Hematopoietic multipotent progenitor cell treated with erythropoietin and hydrocortisone succinate and interleukin-3 and kit ligand, for 8 days (in vitro differentiated cells): ENCODE measurements at regions not wholly inside any gene's neighbourhood (a gene's known extent, or its start where the extent isn't known, plus 50 kb on each side); places are given as distances from the start of the nearest gene placed in this dataset.

Experiments
- DNase-seq: peaks from one replicate; pipeline ENCODE4 v3.0.0-alpha.2; 2015

- DNase-seq: no peak
Measured at GRCh38 chr16:85188822-85189672, 76.8 kb upstream of the CIBAR2 start.

- DNase-seq: no peak
Measured at GRCh38 chr16:85190572-85190971, 78.3 kb upstream of the CIBAR2 start.

GRCh38 chr16:85191341-85191965 lies 79.2 kb upstream of the CIBAR2 start:
- DNase-seq: no peak

GRCh38 chr16:85192238-85193114 lies 80.2 kb upstream of the CIBAR2 start:
- DNase-seq: no peak

GRCh38 chr16:85193115-85193493 lies 80.8 kb upstream of the CIBAR2 start:
- DNase-seq: no peak

- no peak for DNase-seq
Measured at GRCh38 chr16:85193876-85194275, 81.6 kb upstream of the CIBAR2 start.

- no peak for DNase-seq
Measured at GRCh38 chr16:85194307-85195270, 82.3 kb upstream of the CIBAR2 start.

- no peak for DNase-seq
Measured at GRCh38 chr16:85195271-85195647, 83.0 kb upstream of the CIBAR2 start.

- DNase-seq: no peak
Measured at GRCh38 chr16:85195900-85196772, 83.9 kb upstream of the CIBAR2 start.

- no peak for DNase-seq
Measured at GRCh38 chr16:85196976-85197375, 84.7 kb upstream of the CIBAR2 start.

- DNase-seq: no peak
Measured at GRCh38 chr16:85197611-85198566, 85.6 kb upstream of the CIBAR2 start.

GRCh38 chr16:85199069-85199725 lies 86.9 kb upstream of the CIBAR2 start:
- no peak for DNase-seq

GRCh38 chr16:85199880-85200279 lies 87.6 kb upstream of the CIBAR2 start:
- DNase-seq: no peak

- no peak for DNase-seq
Measured at GRCh38 chr16:85200471-85201278, 88.4 kb upstream of the CIBAR2 start.

GRCh38 chr16:85201574-85201973 lies 89.3 kb upstream of the CIBAR2 start:
- DNase-seq: no peak

- no peak for DNase-seq
Measured at GRCh38 chr16:85202051-85202601, 89.9 kb upstream of the CIBAR2 start.

- DNase-seq: no peak
Measured at GRCh38 chr16:85202631-85203461, 90.6 kb upstream of the CIBAR2 start.
